Stimulated activated CD8-positive, alpha-beta memory T cell treated with anti-CD3 and anti-CD28 coated beads, Interleukin-7, amount 100 ng/mL, for 48 hours (primary cell): ENCODE measurements at regions not wholly inside any gene's neighbourhood (a gene's known extent, or its start where the extent isn't known, plus 50 kb on each side); places are given as distances from the start of the nearest gene placed in this dataset.
"Not testable (repeated sequence)": the region's sequence is repeated elsewhere in the genome, so short reads cannot be mapped to it uniquely, and the experiment has no call there.

Experiments
- DNase-seq, 2 donors: peaks; one replicate each; pipeline ENCODE4 v3.0.0-alpha.2; 2020; ENCODE audit warnings: low read depth in 1 of 2; ENCODE audit errors: extremely low read depth in 1 of 2

GRCh38 chr1:14328685-14329084 is 269.8 kb upstream of the KAZN start:
- no peak for DNase-seq

DNA sequence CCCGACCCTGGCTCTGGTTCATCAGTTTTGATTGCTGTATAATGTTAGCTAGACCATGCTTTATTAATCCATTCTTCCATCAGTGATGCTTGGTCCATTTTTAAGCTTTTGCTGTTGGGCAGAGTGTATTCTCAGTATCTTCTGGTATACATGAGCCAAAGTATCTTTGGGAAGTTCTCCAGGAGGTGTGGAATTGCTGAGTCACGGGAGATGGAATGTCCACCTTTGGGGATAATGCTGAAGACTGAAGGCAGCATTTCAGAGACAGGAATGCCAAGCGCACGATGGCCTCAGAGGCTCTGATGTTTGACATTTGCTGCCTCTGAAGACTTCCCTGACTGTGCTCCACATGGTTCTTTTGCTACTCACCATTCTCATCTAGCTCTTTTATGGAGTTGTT is 266.3 kb upstream of the KAZN start:
- no peak for DNase-seq

GRCh38 chr1:14334336-14335176 is 263.9 kb upstream of the KAZN start:
- no peak for DNase-seq

DNA sequence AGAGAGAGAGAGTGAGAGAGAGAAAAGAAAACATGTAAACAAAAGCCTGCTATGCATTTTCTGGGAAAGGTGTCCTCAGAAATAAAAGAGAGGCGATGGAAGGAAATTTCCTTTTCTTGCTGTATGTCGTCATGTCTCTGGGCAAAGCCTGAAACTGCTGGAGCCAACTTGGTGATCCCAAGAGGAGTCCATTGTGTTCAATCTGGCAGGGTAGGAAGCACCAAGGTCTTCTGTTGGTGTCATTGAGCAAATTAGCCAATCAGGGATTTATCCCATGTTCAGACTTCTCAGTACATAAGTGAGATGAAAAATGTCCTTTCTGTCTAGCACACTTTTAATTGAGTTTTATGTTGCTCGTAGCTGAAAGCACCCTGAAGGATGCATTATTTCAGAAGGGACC is 260.0 kb upstream of the KAZN start:
- no peak for DNase-seq

GRCh38 chr1:14339288-14339687 is 259.2 kb upstream of the KAZN start:
- no peak for DNase-seq

DNA sequence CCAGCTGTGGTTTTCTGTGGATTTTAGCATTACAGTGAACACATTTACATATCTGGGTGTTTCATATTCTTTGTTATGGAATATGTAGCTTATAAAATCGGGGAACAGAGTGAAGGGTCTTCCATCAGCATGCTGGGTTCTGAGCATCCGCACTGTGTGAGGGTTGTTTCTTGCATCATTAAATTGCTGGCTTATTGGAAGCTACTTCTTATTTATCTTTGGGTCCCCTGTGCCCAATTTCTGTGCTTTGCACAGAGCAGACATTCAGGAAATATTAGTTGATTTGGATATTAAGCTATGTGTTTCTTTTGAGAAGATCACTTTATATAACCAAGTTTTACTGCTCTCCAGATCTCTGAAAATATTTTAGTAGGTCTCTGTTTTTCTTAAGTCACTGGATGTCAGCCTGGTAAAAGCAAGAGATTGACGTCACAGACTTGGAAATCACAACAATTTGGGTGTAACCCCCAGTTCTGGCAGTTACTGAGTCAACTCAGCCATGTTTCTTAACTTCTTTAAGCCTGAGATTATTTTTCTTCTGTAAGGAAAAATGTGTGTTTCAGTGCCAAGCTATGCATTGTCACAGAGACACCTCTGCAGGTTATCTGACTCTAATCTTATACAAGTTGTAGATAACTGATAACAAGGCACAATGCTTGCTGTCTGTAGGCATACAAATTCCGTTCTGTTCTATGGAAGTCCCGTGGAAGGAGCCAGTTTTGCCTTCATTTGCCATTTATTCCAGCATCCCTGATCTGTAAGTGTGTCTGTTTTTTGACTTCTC is 258.3 kb upstream of the KAZN start:
- DNase-seq = no peak

- no peak for DNase-seq
These were observed 257.3 kb upstream of the KAZN start for GRCh38 chr1:14341147-14341546.

DNA sequence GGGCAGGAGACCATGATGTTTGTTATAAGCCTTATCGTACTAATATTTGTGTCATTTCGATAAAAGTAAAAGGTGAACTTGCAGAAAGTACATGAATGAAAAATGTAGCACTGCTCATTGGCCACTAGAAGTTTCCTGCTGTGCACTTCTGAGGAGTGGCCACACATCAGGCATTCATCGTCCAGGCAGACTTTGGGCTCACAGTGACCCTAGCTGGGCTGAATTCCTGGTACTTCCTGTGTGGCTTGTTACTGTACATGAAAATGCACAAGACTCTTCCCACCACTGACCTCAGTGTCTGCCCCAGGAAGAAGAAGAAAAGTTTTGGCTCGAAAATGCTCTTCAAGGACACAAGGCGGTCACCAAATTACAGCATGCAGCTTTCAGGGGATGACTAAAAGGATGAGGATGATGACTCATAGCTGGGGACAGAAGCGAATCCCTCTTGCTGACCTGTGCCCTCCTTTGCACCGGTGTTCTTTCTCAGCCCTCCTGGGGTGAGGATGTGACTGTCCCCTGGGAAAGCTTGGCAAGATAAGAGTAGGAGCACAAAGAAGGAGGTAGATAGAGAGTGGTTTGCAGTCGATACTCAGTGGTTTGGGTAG is 252.4 kb upstream of the KAZN start:
- no peak for DNase-seq

DNA sequence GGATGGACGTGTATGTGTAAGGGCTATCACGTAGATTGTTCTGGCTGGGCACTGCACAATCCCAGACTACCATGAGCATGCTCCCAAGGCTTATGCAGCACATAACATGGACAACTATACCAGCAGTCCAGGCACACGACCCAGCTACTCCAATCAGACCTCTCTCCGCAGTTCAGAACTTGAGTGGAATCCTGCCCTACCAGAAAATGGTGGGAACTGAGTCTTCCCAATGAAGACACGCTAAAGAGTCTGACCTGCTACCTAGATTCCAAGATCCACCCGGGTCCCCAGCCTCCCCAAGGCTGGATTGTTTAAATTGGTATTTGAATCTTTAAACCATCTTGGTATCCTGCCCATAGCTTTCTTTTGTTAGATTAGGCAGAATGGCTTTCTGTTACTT is 251.3 kb upstream of the KAZN start:
- DNase-seq = no peak

GRCh38 chr1:14347776-14348175 is 250.7 kb upstream of the KAZN start:
- no peak for DNase-seq

- no peak for DNase-seq
These were observed 248.3 kb upstream of the KAZN start for GRCh38 chr1:14350197-14350596.

DNA sequence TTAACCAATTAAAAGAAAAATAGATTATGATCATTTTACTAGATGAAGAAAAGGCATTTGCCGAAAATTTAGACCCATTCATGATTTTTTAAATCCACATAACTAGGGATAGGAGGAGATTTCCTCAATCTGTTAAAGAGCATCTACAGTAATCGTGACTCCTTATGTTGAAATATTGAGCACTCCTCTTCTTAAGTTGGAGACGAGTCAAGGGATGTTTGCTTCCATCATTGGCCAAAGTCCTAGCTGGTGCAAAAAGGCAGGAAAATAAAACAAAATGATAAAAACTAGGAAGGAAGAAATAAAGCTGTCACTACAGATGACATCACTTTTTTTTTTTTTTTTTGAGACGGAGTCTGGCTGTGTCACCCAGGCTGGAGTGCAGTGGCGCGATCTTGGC is 245.6 kb upstream of the KAZN start:
- DNase-seq = no peak

DNA sequence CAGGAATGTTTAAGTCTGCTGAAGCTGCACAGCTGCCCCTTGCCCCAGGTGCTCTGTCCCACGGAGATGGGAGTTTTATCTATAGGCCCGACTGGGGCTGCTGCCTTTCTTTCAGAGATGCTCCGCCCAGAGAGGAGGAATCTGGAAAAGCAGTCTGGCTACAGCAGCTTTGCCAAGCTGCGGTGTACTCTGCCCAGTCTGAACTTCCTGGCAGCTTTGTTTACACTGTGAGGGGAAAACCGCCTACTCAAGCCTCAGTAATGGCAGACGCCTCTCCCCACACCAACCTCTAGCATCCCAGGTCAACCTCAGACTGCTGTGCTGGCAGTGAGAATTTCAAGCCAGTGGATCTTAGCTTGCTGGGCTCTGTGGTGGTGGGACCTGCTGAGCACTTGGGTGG is 237.5 kb upstream of the KAZN start:
- DNase-seq = not testable (repeated sequence)

GRCh38 chr1:14362331-14362730 is 236.2 kb upstream of the KAZN start:
- DNase-seq = no peak

- DNase-seq = no peak
These were observed 235.4 kb upstream of the KAZN start for GRCh38 chr1:14363036-14363590.

GRCh38 chr1:14363707-14364413 is 234.6 kb upstream of the KAZN start:
- DNase-seq = no peak

DNA sequence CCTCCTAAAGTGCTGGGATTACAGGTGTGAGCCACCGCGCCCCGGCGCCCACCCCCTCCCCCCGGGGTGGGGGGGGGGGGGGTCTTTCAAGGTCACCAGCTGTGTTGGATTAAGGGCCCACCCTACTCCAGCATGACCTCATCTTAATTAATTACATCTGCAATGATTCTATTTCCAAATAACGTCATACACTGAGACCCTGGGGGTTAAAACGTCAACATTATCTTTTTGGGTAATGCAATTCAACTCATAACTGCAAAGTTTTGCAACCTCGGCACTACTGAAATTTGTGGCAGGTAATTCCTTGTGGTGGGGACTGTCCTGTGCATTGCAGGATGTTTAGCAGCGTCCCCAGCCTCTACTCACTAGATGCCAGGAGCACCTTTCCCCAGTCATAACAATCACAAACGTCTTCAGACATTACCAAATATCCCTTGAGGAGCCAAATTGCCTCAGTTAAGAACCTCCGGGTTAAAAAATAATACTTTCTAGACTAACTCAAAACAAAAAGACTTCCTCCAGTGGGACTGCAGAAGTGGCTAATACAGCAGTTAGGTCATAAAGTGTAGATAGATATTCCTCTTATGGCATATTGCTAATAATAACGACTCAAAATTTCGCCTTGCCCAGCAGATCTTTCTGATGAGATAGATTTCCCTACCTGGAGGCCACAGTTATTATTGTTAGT is 233.0 kb upstream of the KAZN start:
- no peak for DNase-seq

GRCh38 chr1:14366091-14367018 is 232.1 kb upstream of the KAZN start:
- no peak for DNase-seq

- no peak for DNase-seq
These were observed 231.0 kb upstream of the KAZN start for GRCh38 chr1:14367451-14367850.
